Stimulated activated CD4-positive, alpha-beta T cell treated with anti-CD3 and anti-CD28 coated beads, Interleukin-1b, Interleukin-23, amount 100 ng/mL, for 24 hours (primary cell): ENCODE measurements at regions not wholly inside any gene's neighbourhood (a gene's known extent, or its start where the extent isn't known, plus 50 kb on each side); places are given as distances from the start of the nearest gene placed in this dataset.
"Not testable (repeated sequence)": the region's sequence is repeated elsewhere in the genome, so short reads cannot be mapped to it uniquely, and the experiment has no call there.

Experiments used
- DNase-seq, 4 experiments: peaks; one replicate each; pipeline ENCODE4 v3.0.0-alpha.2; 2020; ENCODE audit warnings: low read depth in 4 of 4, low spot score in 1 of 4

GRCh38 chr15:84536181-84536580 lies 64.6 kb upstream of the ZSCAN2 start:
- not testable (repeated sequence) for DNase-seq

- not testable (repeated sequence) for DNase-seq
These were observed 56.2 kb upstream of the ZSCAN2 start for GRCh38 chr15:84544586-84544985.

GRCh38 chr15:84547150-84547549 lies 53.7 kb upstream of the ZSCAN2 start:
- not testable (repeated sequence) for DNase-seq

DNA sequence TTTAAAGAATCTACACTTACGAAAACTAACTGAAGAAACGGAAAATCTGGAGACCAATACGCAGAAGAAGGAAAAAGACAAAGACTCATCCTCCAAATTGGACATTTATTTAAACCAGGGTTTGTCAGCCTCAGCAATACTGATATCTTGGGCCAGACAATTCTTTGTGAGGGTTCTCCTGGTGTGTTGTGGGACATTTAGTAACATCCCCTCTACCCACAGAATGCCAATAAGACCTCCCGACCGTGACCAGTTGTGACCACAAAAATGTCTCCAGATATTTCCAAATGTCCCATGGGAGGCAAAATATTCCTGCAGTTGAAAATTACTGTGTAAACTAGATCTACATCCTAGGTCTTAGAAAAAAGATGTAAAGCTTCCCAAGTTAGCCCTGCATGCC lies 50.3 kb upstream of the ZSCAN2 start:
- DNase-seq: not testable (repeated sequence)
